BLaER1 treated with 17β-estradiol and CSF1 and Interleukin-3, amounts not matched to agents 10 nM and 100 nM (cell line): ENCODE measurements at regions not wholly inside any gene's neighbourhood (a gene's known extent, or its start where the extent isn't known, plus 50 kb on each side); places are given as distances from the start of the nearest gene placed in this dataset.
"Not testable (repeated sequence)": the region's sequence is repeated elsewhere in the genome, so short reads cannot be mapped to it uniquely, and the experiment has no call there.

Source experiments
- H3K27ac ChIP-seq, 11 experiments: shearing (Covaris generic); formaldehyde crosslinking; 2 replicates each; pipeline ENCODE4 v1.8.1; 2022
- H3K27me3 ChIP-seq, 11 experiments: shearing (Covaris generic); formaldehyde crosslinking; 2 replicates each; pipeline ENCODE4 v1.8.1; 2022
- H3K36me3 ChIP-seq, 11 experiments: shearing (Covaris generic); formaldehyde crosslinking; 2 replicates each; pipeline ENCODE4 v1.8.1; 2022
- H3K4me1 ChIP-seq, 10 experiments: shearing (Covaris generic); formaldehyde crosslinking; 2 replicates each; pipeline ENCODE4 v1.8.1; 2022
- H3K4me2 ChIP-seq, 11 experiments: shearing (Covaris generic); formaldehyde crosslinking; 2 replicates each; pipeline ENCODE4 v1.8.1; 2022
- H3K4me3 ChIP-seq, 10 experiments: shearing (Covaris generic); formaldehyde crosslinking; 2 replicates each; pipeline ENCODE4 v1.8.1; 2022
- H3K9ac ChIP-seq, 11 experiments: shearing (Covaris generic); formaldehyde crosslinking; 2 replicates each; pipeline ENCODE4 v1.8.1; 2022
- H3K9me3 ChIP-seq, 11 experiments: shearing (Covaris generic); formaldehyde crosslinking; replicated peaks in 1 of 11; 2 replicates each; pipeline ENCODE4 v1.8.1; 2022
- H4K20me1 ChIP-seq, 11 experiments: shearing (Covaris generic); formaldehyde crosslinking; 2 replicates each; pipeline ENCODE4 v1.8.1; 2022
- Cebpa-rat ChIP-seq, 11 experiments: shearing (Covaris generic); IDR thresholded peaks; 2 replicates each; pipeline ENCODE4 v1.8.1; 2022

- no peaks in the 10 kb centered on the region for H4K20me1 ChIP-seq
- no peak overlapping the region for H3K4me3 ChIP-seq
- no peaks in the 10 kb centered on the region for H3K9me3 ChIP-seq
- H3K27me3 ChIP-seq = no peaks in the 10 kb centered on the region
- no peak overlapping the region for H3K27ac ChIP-seq
- no peak overlapping the region for H3K9ac ChIP-seq
- H3K36me3 ChIP-seq = no peaks in the 10 kb centered on the region
- no peak for TF ChIP-seq Cebpa-rat (IDR thresholded peaks at IDR 0.05)
- no peak overlapping the region; a peak in 1 of 22 replicates for H3K4me2 ChIP-seq
- peaks cover 0 to 10% (median 0%) of the 10 kb centered on the region in 10 experiments; a peak in 7 of 20 replicates for H3K4me1 ChIP-seq
Measured at GRCh38 chr9:89942643-89943042, 337.8 kb downstream of the GADD45G start.

DNA sequence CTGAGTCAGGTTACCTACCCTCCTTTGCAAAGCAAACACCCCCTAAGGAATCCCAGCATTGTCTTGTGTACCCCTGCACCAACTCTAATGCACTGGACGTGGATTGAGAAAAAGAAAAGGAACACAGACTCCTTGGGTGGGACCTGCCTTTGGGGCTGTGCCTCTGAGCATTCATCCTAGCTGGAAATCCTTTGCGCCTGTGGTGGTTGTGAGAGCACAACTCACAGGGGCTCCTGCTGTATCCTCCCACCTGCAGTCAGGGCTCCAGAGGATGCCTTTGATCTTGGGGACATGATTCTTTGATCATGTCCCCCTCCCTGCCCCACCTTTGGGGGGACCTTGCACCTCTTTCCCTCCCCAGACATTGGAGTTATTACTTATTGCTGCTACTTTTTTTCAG, 338.5 kb downstream of the GADD45G start:
- Histone ChIP-seq H3K36me3 (no peaks in the 10 kb centered on the region), H3K4me2 (no peak overlapping the region), H3K27ac (no peak overlapping the region), H3K27me3 (no peaks in the 10 kb centered on the region), H3K4me3 (no peak overlapping the region), H4K20me1 (no peaks in the 10 kb centered on the region), H3K4me1 (peaks cover 0 to 10% (median 0%) of the 10 kb centered on the region in 10 experiments; a peak in 7 of 20 replicates), H3K9ac (no peak overlapping the region), H3K9me3 (no peaks in the 10 kb centered on the region)
- TF ChIP-seq Cebpa-rat (IDR thresholded peaks at IDR 0.05) = no peak

DNA sequence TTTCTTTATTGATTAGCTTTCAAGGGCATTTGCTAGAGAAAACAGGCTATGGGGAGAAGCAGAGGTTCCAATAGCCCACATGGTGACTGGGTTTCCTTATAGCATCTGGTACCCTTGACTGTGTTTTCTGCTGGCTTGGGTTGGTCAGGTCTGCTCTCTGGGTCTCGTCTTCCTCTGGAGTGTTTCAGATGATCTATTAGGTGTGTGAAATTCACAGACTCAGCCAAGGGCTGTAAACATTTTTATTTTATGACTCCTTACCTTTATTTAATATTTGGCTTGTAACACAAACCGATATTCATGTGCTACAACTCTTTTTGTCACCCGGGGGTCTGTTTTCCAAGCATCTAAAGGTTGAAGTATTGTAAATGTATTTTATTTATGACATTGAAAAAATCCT, 338.9 kb downstream of the GADD45G start:
- H4K20me1 ChIP-seq = no peaks in the 10 kb centered on the region
- H3K4me3 ChIP-seq = no peak overlapping the region
- no peaks in the 10 kb centered on the region for H3K27me3 ChIP-seq
- H3K9ac ChIP-seq = no peak overlapping the region
- H3K36me3 ChIP-seq = no peaks in the 10 kb centered on the region
- H3K4me2 ChIP-seq = no peak overlapping the region
- H3K9me3 ChIP-seq = no peaks in the 10 kb centered on the region
- peaks cover 0 to 10% (median 0%) of the 10 kb centered on the region in 10 experiments; a peak in 7 of 20 replicates for H3K4me1 ChIP-seq
- no peak overlapping the region for H3K27ac ChIP-seq
- TF ChIP-seq Cebpa-rat (IDR thresholded peaks at IDR 0.05) = no peak

DNA sequence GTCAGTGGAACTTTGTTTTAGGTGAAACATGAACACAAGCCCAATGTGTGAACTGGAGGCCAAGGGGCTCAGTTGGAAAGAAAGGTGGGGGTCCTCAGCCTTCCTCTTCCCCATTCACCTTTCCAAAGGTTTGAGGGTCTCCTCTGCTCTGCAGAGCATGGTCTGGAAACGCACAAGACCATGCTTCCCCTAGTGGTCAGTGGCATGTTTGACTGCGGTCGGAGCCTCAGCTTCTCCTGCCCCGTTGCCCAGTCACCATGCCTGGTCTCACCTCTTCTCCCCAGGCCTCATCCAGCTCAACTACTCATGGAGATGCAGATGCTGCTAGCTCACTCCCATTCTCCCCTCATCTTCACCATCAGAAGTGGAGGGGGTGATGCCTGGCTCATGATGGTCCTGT, 340.3 kb downstream of the GADD45G start:
- H3K9me3 ChIP-seq = no peaks in the 10 kb centered on the region
- TF ChIP-seq Cebpa-rat (IDR thresholded peaks at IDR 0.05) = no peak

DNA sequence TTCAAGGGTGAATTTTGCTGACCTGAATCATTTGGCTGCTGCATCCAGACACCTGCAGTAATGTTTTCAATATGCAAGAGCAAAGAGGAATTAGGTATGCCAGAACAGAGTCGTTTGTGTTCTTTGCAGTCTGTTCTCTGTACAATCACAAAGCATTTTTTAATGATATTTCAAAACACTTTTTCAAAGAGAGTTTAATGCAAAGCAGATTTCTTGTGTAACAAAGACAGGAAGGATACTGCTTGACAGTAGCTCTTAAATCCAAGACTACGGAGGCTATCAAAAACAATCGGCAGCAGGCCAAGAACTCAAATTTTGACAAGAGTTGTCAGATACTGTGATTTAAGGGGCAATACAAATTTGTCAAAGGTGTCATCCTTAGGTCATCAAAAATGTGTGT, 341.9 kb downstream of the GADD45G start:
- Histone ChIP-seq H3K36me3 (no peaks in the 10 kb centered on the region), H3K9ac (no peak overlapping the region), H3K27me3 (no peaks in the 10 kb centered on the region), H3K4me2 (no peak overlapping the region), H3K4me3 (no peak overlapping the region), H4K20me1 (no peaks in the 10 kb centered on the region), H3K27ac (no peak overlapping the region), H3K9me3 (no peaks in the 10 kb centered on the region), H3K4me1 (peaks cover 0 to 8% (median 0%) of the 10 kb centered on the region in 10 experiments; a peak in 7 of 20 replicates)
- TF ChIP-seq Cebpa-rat (IDR thresholded peaks at IDR 0.05) = no peak

More for the DNA sequence above, 340.3 kb downstream of the GADD45G start:
- H3K4me3 ChIP-seq = no peak overlapping the region
- no peaks in the 10 kb centered on the region for H3K27me3 ChIP-seq
- no peak overlapping the region for H3K4me2 ChIP-seq
- H3K36me3 ChIP-seq = no peaks in the 10 kb centered on the region
- peaks cover 0 to 10% (median 0%) of the 10 kb centered on the region in 10 experiments; a peak in 7 of 20 replicates for H3K4me1 ChIP-seq
- H3K9ac ChIP-seq = no peak overlapping the region
- H4K20me1 ChIP-seq = no peaks in the 10 kb centered on the region
- H3K27ac ChIP-seq = no peak overlapping the region

DNA sequence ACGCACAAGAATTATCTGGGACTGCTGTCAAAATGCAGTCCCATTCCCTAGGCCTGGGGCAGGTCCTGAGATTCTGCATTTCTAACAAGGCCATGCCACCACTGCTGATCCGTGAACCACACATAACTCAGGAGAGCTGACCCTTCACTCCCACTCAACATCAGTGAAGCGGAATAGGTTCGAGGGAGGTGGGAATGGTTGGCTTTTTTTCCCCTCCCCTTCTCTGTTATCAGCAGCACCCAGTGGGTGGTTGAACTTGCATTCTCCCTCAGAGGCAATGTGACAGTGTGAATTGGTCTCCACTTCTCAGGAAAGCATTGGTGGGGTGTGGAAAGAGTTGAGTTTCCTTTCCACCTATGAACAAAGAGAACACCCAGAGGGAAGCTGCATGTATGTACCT, 344.3 kb downstream of the GADD45G start:
- no peaks in the 10 kb centered on the region for H3K27me3 ChIP-seq
- H3K27ac ChIP-seq = no peak overlapping the region
- TF ChIP-seq Cebpa-rat (IDR thresholded peaks at IDR 0.05) = no peak
- H3K9ac ChIP-seq = no peak overlapping the region
- H3K4me3 ChIP-seq = no peak overlapping the region
- H3K4me2 ChIP-seq = no peak overlapping the region
- H4K20me1 ChIP-seq = no peaks in the 10 kb centered on the region
- no peaks in the 10 kb centered on the region for H3K36me3 ChIP-seq
- H3K9me3 ChIP-seq = no peaks in the 10 kb centered on the region
- peaks cover 0 to 8% (median 5%) of the 10 kb centered on the region in 10 experiments; a peak in 13 of 20 replicates for H3K4me1 ChIP-seq

DNA sequence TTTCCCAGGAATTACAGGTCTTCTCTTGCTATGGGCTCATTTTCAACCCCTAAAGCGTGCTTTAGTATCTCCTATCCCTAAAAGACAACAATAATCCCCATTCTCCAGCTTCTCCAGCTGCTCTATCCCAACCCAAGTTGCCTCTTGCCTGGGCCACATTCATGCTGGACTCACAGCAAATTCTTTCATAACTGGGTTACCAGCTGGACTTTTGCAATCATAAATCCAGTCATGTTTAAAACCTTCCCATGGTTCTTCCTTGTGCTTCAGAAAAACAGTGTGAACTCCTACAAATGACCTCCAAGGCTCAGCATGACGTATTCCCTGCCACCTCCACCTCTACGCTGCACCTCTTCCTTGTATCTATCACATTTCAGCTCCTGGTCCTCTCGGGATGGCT, 346.9 kb downstream of the GADD45G start:
- Histone ChIP-seq H3K27ac (no peak overlapping the region), H3K9me3 (no peaks in the 10 kb centered on the region), H3K9ac (no peak overlapping the region), H4K20me1 (no peaks in the 10 kb centered on the region), H3K4me3 (no peak overlapping the region), H3K4me1 (peaks cover 0 to 23% (median 19%) of the 10 kb centered on the region in 10 experiments; a peak in 17 of 20 replicates), H3K27me3 (no peaks in the 10 kb centered on the region), H3K4me2 (no peak overlapping the region), H3K36me3 (no peaks in the 10 kb centered on the region)
- no peak for TF ChIP-seq Cebpa-rat (IDR thresholded peaks at IDR 0.05)

DNA sequence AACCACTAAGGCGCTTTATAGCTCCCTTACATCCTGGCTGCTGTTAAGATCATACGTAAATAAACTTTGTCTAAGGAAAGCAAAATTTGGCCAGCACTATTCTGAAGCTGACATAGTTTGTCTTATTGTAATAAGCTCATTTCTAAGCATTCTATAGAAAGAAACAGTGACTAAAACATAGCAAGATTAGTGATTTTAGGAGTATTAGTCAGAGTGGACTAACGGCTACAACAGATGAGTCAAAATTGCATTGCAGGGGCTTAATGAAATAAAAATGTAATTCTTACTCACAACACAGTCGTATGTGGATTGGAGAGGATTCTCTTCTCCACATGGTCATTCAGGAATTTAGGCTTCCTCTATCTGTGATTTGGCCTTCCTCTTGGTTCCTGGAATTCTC, 347.6 kb downstream of the GADD45G start:
- no peak for TF ChIP-seq Cebpa-rat (IDR thresholded peaks at IDR 0.05)
- Histone ChIP-seq H3K36me3 (no peaks in the 10 kb centered on the region), H3K27ac (no peak overlapping the region), H3K27me3 (no peaks in the 10 kb centered on the region), H3K9ac (no peak overlapping the region), H3K4me1 (peaks cover 0 to 23% (median 19%) of the 10 kb centered on the region in 10 experiments; a peak in 17 of 20 replicates), H4K20me1 (no peaks in the 10 kb centered on the region), H3K4me2 (no peak overlapping the region), H3K9me3 (no peaks in the 10 kb centered on the region), H3K4me3 (no peak overlapping the region)

GRCh38 chr9:89953263-89953662, 348.5 kb downstream of the GADD45G start:
- not testable (repeated sequence) for H3K9ac ChIP-seq, H3K27me3 ChIP-seq, H4K20me1 ChIP-seq, H3K4me3 ChIP-seq, H3K4me2 ChIP-seq, H3K36me3 ChIP-seq, H3K27ac ChIP-seq, H3K9me3 ChIP-seq
- peaks cover 0 to 23% (median 19%) of the 10 kb centered on the region in 10 experiments; a peak in 17 of 20 replicates for H3K4me1 ChIP-seq

DNA sequence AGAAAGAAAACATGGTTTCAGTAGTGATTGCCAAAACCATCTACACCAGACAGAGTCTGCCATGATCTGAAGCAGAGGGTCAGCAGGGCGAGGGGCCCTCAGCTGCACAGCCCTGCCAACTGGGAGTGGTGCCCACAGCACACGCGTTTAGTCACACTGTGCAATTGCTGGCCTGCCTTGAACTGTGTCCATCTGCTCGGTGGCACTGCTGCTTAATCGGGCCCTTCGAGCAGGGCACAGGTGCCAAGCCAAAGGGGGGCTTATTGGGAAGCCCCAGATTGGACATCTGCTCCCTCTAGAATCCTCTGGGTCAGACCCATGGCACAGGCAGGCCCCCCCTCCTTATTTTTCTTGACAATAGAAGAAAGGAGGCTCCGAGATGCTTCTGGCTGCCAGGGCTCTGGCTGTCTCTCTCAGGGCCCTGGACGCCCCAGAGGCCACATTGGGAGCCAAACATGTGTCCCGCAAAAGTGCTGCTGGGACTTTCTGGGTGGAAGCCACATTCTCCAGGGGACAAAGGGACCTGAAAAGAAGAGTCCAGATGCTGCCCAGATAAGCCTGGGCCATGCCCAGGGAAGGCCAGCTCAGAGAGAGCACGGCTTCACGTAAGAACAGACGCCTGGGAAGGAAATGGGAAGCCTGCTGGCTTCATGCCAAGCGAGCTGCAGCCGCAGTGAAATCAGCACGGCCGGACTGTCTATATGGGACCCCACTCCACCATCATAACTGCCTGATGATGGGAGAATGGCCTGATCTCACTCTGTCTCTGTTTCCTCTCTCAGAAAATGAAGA, 349.2 kb downstream of the GADD45G start:
- no peaks in the 10 kb centered on the region for H3K36me3 ChIP-seq
- H3K27ac ChIP-seq = peak overlapping the region in 7 of 11 experiments; percentile 0 to 65 (median 27); a peak in 10 of 22 replicates
- no peaks in the 10 kb centered on the region for H4K20me1 ChIP-seq
- no peak overlapping the region; a peak in 1 of 22 replicates for H3K9ac ChIP-seq
- peaks cover 0 to 23% (median 19%) of the 10 kb centered on the region in 10 experiments; a peak in 17 of 20 replicates for H3K4me1 ChIP-seq
- H3K9me3 ChIP-seq = no peaks in the 10 kb centered on the region
- H3K4me2 ChIP-seq = peak overlapping the region in 9 of 11 experiments; percentile 9 to 66 (median 58); a peak in 14 of 22 replicates
- no peak overlapping the region for H3K4me3 ChIP-seq
- no peaks in the 10 kb centered on the region for H3K27me3 ChIP-seq
- no peak for TF ChIP-seq Cebpa-rat (IDR thresholded peaks at IDR 0.05)
